Activated CD4-positive, alpha-beta memory T cell treated with anti-CD3 and anti-CD28 coated beads for 36 hours (primary cell): ENCODE measurements at regions not wholly inside any gene's neighbourhood (a gene's known extent, or its start where the extent isn't known, plus 50 kb on each side); places are given as distances from the start of the nearest gene placed in this dataset.

Experiments
- CTCF ChIA-PET: fragments of 350-600 bp; sonication (Branson Sonifier 250); formaldehyde crosslinking; loops from one replicate; lab custom pipeline; 2021; ENCODE audit warnings: antibody characterized with exemption, inconsistent platforms; lab: Charles Lee
- POLR2A ChIA-PET: fragments of 350-600 bp; sonication (Branson Sonifier 250); formaldehyde crosslinking; loops from one replicate; lab custom pipeline; 2021; ENCODE audit warnings: antibody characterized with exemption; lab: Charles Lee
- DNase-seq: peaks from one replicate; pipeline ENCODE4 v3.0.0-alpha.2; 2020
- H3K27ac Mint-ChIP-seq: one replicate; pipeline ENCODE4 v1.8.0; 2021; ENCODE audit warnings: mixed read lengths
- H3K27me3 Mint-ChIP-seq: one replicate; pipeline ENCODE4 v1.8.0; 2021; ENCODE audit warnings: mixed read lengths
- H3K36me3 Mint-ChIP-seq: one replicate; pipeline ENCODE4 v1.8.0; 2021; ENCODE audit warnings: mixed read lengths
- H3K4me1 Mint-ChIP-seq: one replicate; pipeline ENCODE4 v1.8.0; 2021; ENCODE audit warnings: low read depth, mixed read lengths
- H3K4me3 Mint-ChIP-seq: one replicate; pipeline ENCODE4 v1.8.0; 2021; ENCODE audit warnings: mild to moderate bottlenecking, mixed read lengths
- H3K9me3 Mint-ChIP-seq: one replicate; pipeline ENCODE4 v1.8.0; 2021; ENCODE audit warnings: mixed read lengths
- intact Hi-C: fragments of 100-400 bp; cut with micrococcal nuclease; formaldehyde crosslinking; loops from one replicate; pipeline ENCODE4 v1.15.1; 2023

GRCh38 chrX:131709553-131709952 lies 165.7 kb downstream of the OR13H1 start:
- Mint-ChIP-seq H3K4me3 (no peak overlapping the region), H3K4me1 (no peaks in the 10 kb centered on the region), H3K36me3 (no peaks in the 10 kb centered on the region), H3K27ac (no peak overlapping the region), H3K27me3 (no peaks in the 10 kb centered on the region), H3K9me3 (no peaks in the 10 kb centered on the region)
- no peak for DNase-seq
- intact Hi-C loops: no loop called here
- ChIA-PET POLR2A (no interaction called here), CTCF (no interaction called here)

GRCh38 chrX:131711478-131711867 lies 167.6 kb downstream of the OR13H1 start:
- Mint-ChIP-seq H3K4me3 (no peak overlapping the region), H3K9me3 (no peaks in the 10 kb centered on the region), H3K27me3 (no peaks in the 10 kb centered on the region), H3K27ac (no peak overlapping the region), H3K4me1 (no peaks in the 10 kb centered on the region), H3K36me3 (no peaks in the 10 kb centered on the region)
- POLR2A ChIA-PET: no interaction called here
- DNase-seq: no peak
- intact Hi-C loops: no loop called here
- CTCF ChIA-PET: no interaction called here

GRCh38 chrX:131723646-131724045 lies 179.8 kb downstream of the OR13H1 start:
- DNase-seq: no peak
- ChIA-PET POLR2A (interaction anchor here (0.6 kb wide), 1 partner anchor 1218 kb away, joined by 3 read pairs; no protein-coding TSS in a partner anchor), CTCF (no interaction called here)
- peaks cover 13% of the 10 kb centered on the region for H3K36me3 Mint-ChIP-seq
- H3K4me3 Mint-ChIP-seq: no peak overlapping the region
- H3K9me3 Mint-ChIP-seq: peaks cover 14% of the 10 kb centered on the region
- intact Hi-C loops: no loop called here
- H3K27me3 Mint-ChIP-seq: no peaks in the 10 kb centered on the region
- no peak overlapping the region for H3K27ac Mint-ChIP-seq
- H3K4me1 Mint-ChIP-seq: no peaks in the 10 kb centered on the region

GRCh38 chrX:131724292-131724691 lies 180.4 kb downstream of the OR13H1 start:
- Mint-ChIP-seq H3K4me1 (no peaks in the 10 kb centered on the region), H3K4me3 (no peak overlapping the region), H3K27me3 (no peaks in the 10 kb centered on the region), H3K27ac (no peak overlapping the region), H3K36me3 (peaks cover 18% of the 10 kb centered on the region), H3K9me3 (peaks cover 14% of the 10 kb centered on the region)
- intact Hi-C loops: no loop called here
- DNase-seq: no peak
- ChIA-PET POLR2A (no interaction called here), CTCF (no interaction called here)

GRCh38 chrX:131725001-131725654 lies 181.3 kb downstream of the OR13H1 start:
- no peak overlapping the region for H3K4me3 Mint-ChIP-seq
- H3K27ac Mint-ChIP-seq: no peak overlapping the region
- intact Hi-C loops: no loop called here
- H3K36me3 Mint-ChIP-seq: peaks cover 18% of the 10 kb centered on the region
- no peaks in the 10 kb centered on the region for H3K4me1 Mint-ChIP-seq
- H3K9me3 Mint-ChIP-seq: peaks cover 14% of the 10 kb centered on the region
- ChIA-PET CTCF (no interaction called here), POLR2A (no interaction called here)
- no peaks in the 10 kb centered on the region for H3K27me3 Mint-ChIP-seq
- DNase-seq: no peak

- POLR2A ChIA-PET: no interaction called here
- no peak for DNase-seq
- peaks cover 14% of the 10 kb centered on the region for H3K9me3 Mint-ChIP-seq
- H3K27ac Mint-ChIP-seq: no peak overlapping the region
- H3K4me1 Mint-ChIP-seq: no peaks in the 10 kb centered on the region
- intact Hi-C loops: no loop called here
- CTCF ChIA-PET: no interaction called here
- peaks cover 14% of the 10 kb centered on the region for H3K36me3 Mint-ChIP-seq
- H3K27me3 Mint-ChIP-seq: no peaks in the 10 kb centered on the region
- H3K4me3 Mint-ChIP-seq: no peak overlapping the region
These were observed 183.9 kb downstream of the OR13H1 start for GRCh38 chrX:131727778-131728177.

GRCh38 chrX:131728295-131729145 lies 184.6 kb downstream of the OR13H1 start:
- peaks cover 14% of the 10 kb centered on the region for H3K9me3 Mint-ChIP-seq
- H3K4me3 Mint-ChIP-seq: no peak overlapping the region
- DNase-seq: no peak

GRCh38 chrX:131729295-131729694 lies 185.4 kb downstream of the OR13H1 start:
- no peak overlapping the region for H3K27ac Mint-ChIP-seq
- no peaks in the 10 kb centered on the region for H3K4me1 Mint-ChIP-seq
- H3K4me3 Mint-ChIP-seq: no peak overlapping the region
- H3K27me3 Mint-ChIP-seq: no peaks in the 10 kb centered on the region
- H3K9me3 Mint-ChIP-seq: peaks cover 14% of the 10 kb centered on the region
- ChIA-PET CTCF (no interaction called here), POLR2A (no interaction called here)
- H3K36me3 Mint-ChIP-seq: peaks cover 16% of the 10 kb centered on the region
- DNase-seq: no peak
- intact Hi-C loops: no loop called here

More at GRCh38 chrX:131728295-131729145, 184.6 kb downstream of the OR13H1 start:
- intact Hi-C loops: no loop called here
- H3K4me1 Mint-ChIP-seq: no peaks in the 10 kb centered on the region
- POLR2A ChIA-PET: no interaction called here
- peaks cover 14% of the 10 kb centered on the region for H3K36me3 Mint-ChIP-seq
- no peak overlapping the region for H3K27ac Mint-ChIP-seq
- CTCF ChIA-PET: no interaction called here
- no peaks in the 10 kb centered on the region for H3K27me3 Mint-ChIP-seq

GRCh38 chrX:131734621-131735020 lies 190.7 kb downstream of the OR13H1 start:
- no peak overlapping the region for H3K27ac Mint-ChIP-seq
- peaks cover 10% of the 10 kb centered on the region for H3K36me3 Mint-ChIP-seq
- intact Hi-C loops: no loop called here
- CTCF ChIA-PET: no interaction called here
- no peak for DNase-seq
- no peaks in the 10 kb centered on the region for H3K27me3 Mint-ChIP-seq
- H3K4me3 Mint-ChIP-seq: no peak overlapping the region
- H3K4me1 Mint-ChIP-seq: no peaks in the 10 kb centered on the region
- peaks cover under 1% of the 10 kb centered on the region for H3K9me3 Mint-ChIP-seq
- POLR2A ChIA-PET: no interaction called here

GRCh38 chrX:131735127-131735526 lies 191.3 kb downstream of the OR13H1 start:
- Mint-ChIP-seq H3K9me3 (peaks cover 5% of the 10 kb centered on the region), H3K27ac (no peak overlapping the region), H3K27me3 (no peaks in the 10 kb centered on the region), H3K4me3 (no peak overlapping the region), H3K4me1 (no peaks in the 10 kb centered on the region), H3K36me3 (peaks cover 15% of the 10 kb centered on the region)
- no peak for DNase-seq
- CTCF ChIA-PET: no interaction called here
- intact Hi-C loops: no loop called here
- POLR2A ChIA-PET: no interaction called here

- peaks cover 11% of the 10 kb centered on the region for H3K9me3 Mint-ChIP-seq
These were observed 195.9 kb downstream of the OR13H1 start for GRCh38 chrX:131739823-131740222.

GRCh38 chrX:131741103-131741581 lies 197.3 kb downstream of the OR13H1 start:
- H3K9me3 Mint-ChIP-seq: peaks cover 11% of the 10 kb centered on the region
- DNase-seq: no peak
- no peaks in the 10 kb centered on the region for H3K4me1 Mint-ChIP-seq
- no peak overlapping the region for H3K4me3 Mint-ChIP-seq
- CTCF ChIA-PET: no interaction called here
- POLR2A ChIA-PET: no interaction called here
- no peak overlapping the region for H3K27ac Mint-ChIP-seq
- intact Hi-C loops: no loop called here
- peaks cover 24% of the 10 kb centered on the region for H3K36me3 Mint-ChIP-seq
- H3K27me3 Mint-ChIP-seq: no peaks in the 10 kb centered on the region

More at GRCh38 chrX:131739823-131740222, 195.9 kb downstream of the OR13H1 start:
- CTCF ChIA-PET: no interaction called here
- POLR2A ChIA-PET: no interaction called here
- Mint-ChIP-seq H3K4me3 (no peak overlapping the region), H3K27ac (no peak overlapping the region), H3K27me3 (no peaks in the 10 kb centered on the region), H3K4me1 (no peaks in the 10 kb centered on the region), H3K36me3 (peaks cover 26% of the 10 kb centered on the region)
- DNase-seq: no peak
- intact Hi-C loops: no loop called here
